ENCODE measurements at regions not wholly inside any gene's neighbourhood (a gene's known extent, or its start where the extent isn't known, plus 50 kb on each side); places are given as distances from the start of the nearest gene placed in this dataset.

GRCh38 chr5:2013301-2014057, 130.8 kb upstream of the IRX4 start:
- no peak for DNase-seq

GRCh38 chr5:2012885-2013284, 130.2 kb upstream of the IRX4 start:
- no peak for DNase-seq

GRCh38 chr5:2011481-2012411, 129.0 kb upstream of the IRX4 start:
- no peak for DNase-seq

- DNase-seq: no peak
Observed at GRCh38 chr5:2010940-2011339, 128.2 kb upstream of the IRX4 start.

GRCh38 chr5:2009986-2010914, 127.5 kb upstream of the IRX4 start:
- DNase-seq: no peak

- DNase-seq: no peak
Observed at GRCh38 chr5:2008851-2009629, 126.3 kb upstream of the IRX4 start.

- no peak for DNase-seq
Observed at GRCh38 chr5:2007878-2008501, 125.3 kb upstream of the IRX4 start.

GRCh38 chr5:2007496-2007877, 124.8 kb upstream of the IRX4 start:
- no peak for DNase-seq

GRCh38 chr5:2006971-2007291, 124.2 kb upstream of the IRX4 start:
- DNase-seq: no peak

GRCh38 chr5:2006193-2006970, 123.7 kb upstream of the IRX4 start:
- no peak for DNase-seq

- DNase-seq: no peak
Observed at GRCh38 chr5:2005101-2006041, 122.6 kb upstream of the IRX4 start.

GRCh38 chr5:2003690-2004365, 121.1 kb upstream of the IRX4 start:
- DNase-seq: no peak

GRCh38 chr5:2003206-2003605, 120.5 kb upstream of the IRX4 start:
- DNase-seq: no peak

GRCh38 chr5:2001300-2001699, 118.6 kb upstream of the IRX4 start:
- no peak for DNase-seq

GRCh38 chr5:2000591-2000990, 117.9 kb upstream of the IRX4 start:
- no peak for DNase-seq

- no peak for DNase-seq
Observed at GRCh38 chr5:1999794-2000193, 117.1 kb upstream of the IRX4 start.

- no peak for DNase-seq
Observed at GRCh38 chr5:1998716-1999317, 116.1 kb upstream of the IRX4 start.

- DNase-seq: no peak
Observed at GRCh38 chr5:1998348-1998669, 115.6 kb upstream of the IRX4 start.
